Small intestine (tissue), 7 donors: ENCODE measurements at regions not wholly inside any gene's neighbourhood (a gene's known extent, or its start where the extent isn't known, plus 50 kb on each side); places are given as distances from the start of the nearest gene placed in this dataset.
"Not testable (repeated sequence)": the region's sequence is repeated elsewhere in the genome, so short reads cannot be mapped to it uniquely, and the experiment has no call there.

Source experiments
- DNase-seq, 2 donors: peaks; one replicate each; pipeline versions ENCODE4 v3.0.0 to v3.0.0-alpha.2; 2013
- FAIRE-seq: peaks from 2 replicates; lab custom pipeline; 2012; peaks lifted over from hg19 to GRCh38; lab: Jason Lieb, UNC
- H3K27ac ChIP-seq, 3 donors: one replicate each; pipeline ENCODE4 v1.5.1; 2013; ENCODE audit warnings: low read length in 2 of 3, mild to moderate bottlenecking in 2 of 3, control low read depth in 1 of 3, inconsistent platforms in 1 of 3, low read depth in 1 of 3, moderate library complexity in 1 of 3
- H3K27me3 ChIP-seq, 3 donors: one replicate each; pipeline ENCODE4 v1.6.1; 2013; ENCODE audit warnings: low read length in 3 of 3, inconsistent platforms in 1 of 3; ENCODE audit not compliant: control insufficient read depth in 3 of 3, insufficient read depth in 3 of 3
- H3K36me3 ChIP-seq, 3 donors: one replicate each; pipeline ENCODE4 v1.6.1; 2013; ENCODE audit warnings: low read length in 3 of 3, inconsistent platforms in 1 of 3, low read depth in 1 of 3, mild to moderate bottlenecking in 1 of 3, moderate library complexity in 1 of 3; ENCODE audit not compliant: control insufficient read depth in 3 of 3, insufficient read depth in 2 of 3
- H3K4me1 ChIP-seq, 3 donors: one replicate each; pipeline ENCODE4 v1.6.1; 2013; ENCODE audit warnings: low read length in 2 of 3, inconsistent platforms in 1 of 3, low read depth in 1 of 3, mild to moderate bottlenecking in 1 of 3, moderate library complexity in 1 of 3; ENCODE audit not compliant: control insufficient read depth in 3 of 3, insufficient read depth in 2 of 3
- H3K4me3 ChIP-seq, 3 donors: one replicate each; pipeline ENCODE4 v1.5.1; 2013; ENCODE audit warnings: low read length in 3 of 3, control low read depth in 1 of 3, inconsistent platforms in 1 of 3, low read depth in 1 of 3, mild to moderate bottlenecking in 1 of 3, moderate library complexity in 1 of 3
- H3K9me3 ChIP-seq, 2 donors: one replicate each; pipeline ENCODE4 v1.6.1; 2013; ENCODE audit warnings: low read depth in 1 of 2, low read length in 1 of 2; ENCODE audit not compliant: control insufficient read depth in 2 of 2, insufficient read depth in 1 of 2
- WGBS, 3 donors: extraction: QIAGEN DNeasy Blood & Tissue Kit; methylation state at CpG; one replicate each; pipeline ENCODE4 v1.1.7; 2013; 5-methylcytosine and 5-hydroxymethylcytosine counted together
- donor health status: healthy with polysubstance abuse.
- donor health status: control.
- donor health status: control.
- donor health status: Bipolar disorder and iron deficiency.
- donor health status: healthy.

DNA sequence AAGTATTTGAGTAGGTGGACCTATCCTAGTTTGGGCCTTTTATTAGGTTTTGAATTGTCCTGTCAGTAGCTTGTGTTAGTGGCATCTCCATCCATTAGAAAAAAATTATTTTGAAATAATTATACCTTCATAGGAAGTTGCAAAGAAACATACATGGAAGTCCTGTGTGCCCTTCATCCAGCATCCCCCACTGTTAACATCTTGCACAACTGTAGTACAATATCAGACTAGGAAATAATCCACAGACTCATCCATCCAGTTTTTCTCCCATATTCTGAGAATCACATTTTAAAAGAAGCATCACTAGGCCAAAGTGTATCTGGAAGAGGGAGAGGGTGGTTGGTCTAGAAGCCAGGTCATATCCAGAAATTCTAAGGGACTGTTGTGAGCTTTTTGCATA lies 155.5 kb upstream of the ROPN1 start:
- no peak for FAIRE-seq
- no peak overlapping the region for H3K4me3 ChIP-seq
- H3K4me1 ChIP-seq: no peaks in the 10 kb centered on the region
- no peaks in the 10 kb centered on the region for H3K36me3 ChIP-seq
- H3K9me3 ChIP-seq: no peaks in the 10 kb centered on the region
- no peak overlapping the region for H3K27ac ChIP-seq
- no peak for DNase-seq
- H3K27me3 ChIP-seq: peaks cover 0 to 4% (median 2%) of the 10 kb centered on the region in 3 donors

DNA sequence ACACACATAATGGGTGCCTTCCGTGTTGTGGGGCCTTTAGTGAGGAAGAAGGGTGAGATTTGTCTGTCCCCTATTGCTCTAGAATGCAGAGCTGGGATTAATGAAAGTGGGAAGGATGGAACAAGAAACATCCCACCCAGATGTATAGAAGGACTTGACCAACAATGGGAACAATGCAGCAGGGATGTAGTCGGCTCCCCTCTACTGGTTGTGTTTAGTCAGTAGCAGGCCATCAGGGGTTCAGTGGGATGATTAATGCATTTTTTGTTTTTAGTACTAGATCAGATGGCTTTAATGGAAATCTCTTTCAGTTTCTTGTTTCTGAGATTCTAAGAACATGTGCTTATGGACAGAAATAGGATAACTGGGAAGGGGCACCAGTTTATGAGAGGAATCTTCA lies 156.0 kb upstream of the ROPN1 start:
- Histone ChIP-seq H3K4me3 (no peak overlapping the region), H3K36me3 (no peaks in the 10 kb centered on the region), H3K9me3 (no peaks in the 10 kb centered on the region), H3K27ac (no peak overlapping the region), H3K27me3 (peaks cover 0 to 4% (median 2%) of the 10 kb centered on the region in 3 donors), H3K4me1 (no peaks in the 10 kb centered on the region)
- DNase-seq (no peak), FAIRE-seq (no peak)
- 89 to 96% (median 91%) methylated on average over 2 of the region's 2 CpGs for WGBS, 3 donors

DNA sequence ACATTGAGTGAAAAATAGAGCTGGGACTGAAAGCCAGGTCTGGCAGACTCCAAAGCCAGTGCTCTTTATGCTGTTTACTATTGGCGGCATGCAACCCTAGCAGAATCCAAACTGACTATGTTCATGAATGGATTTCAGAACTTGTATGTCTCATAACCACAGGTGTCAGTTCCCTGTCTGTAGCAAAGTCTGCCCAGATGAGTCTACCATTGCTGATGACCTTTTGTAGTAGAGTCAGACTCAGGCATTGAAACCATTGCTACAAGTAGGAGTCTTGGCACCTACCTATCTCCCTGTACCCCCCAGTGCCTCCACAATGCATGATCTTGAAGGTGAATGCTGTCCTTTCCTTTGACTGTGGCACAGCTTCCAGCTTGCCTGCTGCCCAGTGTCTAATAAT lies 157.2 kb upstream of the ROPN1 start:
- Histone ChIP-seq H3K36me3 (no peaks in the 10 kb centered on the region), H3K9me3 (no peaks in the 10 kb centered on the region), H3K4me3 (no peak overlapping the region), H3K27ac (no peak overlapping the region), H3K27me3 (peaks cover 0 to 3% (median 2%) of the 10 kb centered on the region in 3 donors), H3K4me1 (no peaks in the 10 kb centered on the region)
- FAIRE-seq (no peak), DNase-seq (no peak)
- 92 to 100% (median 100%) methylated on average over 1 of the region's 1 CpG for WGBS, 3 donors

DNA sequence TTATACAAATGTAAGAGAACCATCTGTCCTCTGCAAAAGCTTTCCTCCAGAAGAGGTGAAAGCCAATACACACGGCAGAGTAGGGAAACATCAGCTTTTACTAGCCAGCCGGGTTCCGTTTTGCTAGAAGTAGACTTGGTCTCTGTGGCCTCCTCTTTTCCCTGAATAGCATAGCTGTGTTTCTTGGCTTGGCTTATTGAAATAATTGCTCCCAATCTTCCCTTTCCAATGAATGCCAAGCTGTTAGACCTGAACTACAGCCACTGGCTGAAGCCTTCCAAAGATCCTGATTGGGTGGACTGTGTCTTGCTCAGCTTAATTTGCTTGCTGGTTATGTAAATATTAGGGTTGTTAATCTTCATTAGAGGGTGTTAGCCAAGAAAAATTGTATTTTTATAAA lies 157.8 kb upstream of the ROPN1 start:
- Histone ChIP-seq H3K27me3 (peaks cover 0 to 2% (median 0%) of the 10 kb centered on the region in 3 donors), H3K36me3 (no peaks in the 10 kb centered on the region), H3K4me1 (no peaks in the 10 kb centered on the region), H3K27ac (no peak overlapping the region), H3K9me3 (no peaks in the 10 kb centered on the region), H3K4me3 (no peak overlapping the region)
- no peak for DNase-seq
- FAIRE-seq: no peak
- WGBS, 3 donors: 72 to 90% (median 90%) methylated on average over 3 of the region's 3 CpGs

DNA sequence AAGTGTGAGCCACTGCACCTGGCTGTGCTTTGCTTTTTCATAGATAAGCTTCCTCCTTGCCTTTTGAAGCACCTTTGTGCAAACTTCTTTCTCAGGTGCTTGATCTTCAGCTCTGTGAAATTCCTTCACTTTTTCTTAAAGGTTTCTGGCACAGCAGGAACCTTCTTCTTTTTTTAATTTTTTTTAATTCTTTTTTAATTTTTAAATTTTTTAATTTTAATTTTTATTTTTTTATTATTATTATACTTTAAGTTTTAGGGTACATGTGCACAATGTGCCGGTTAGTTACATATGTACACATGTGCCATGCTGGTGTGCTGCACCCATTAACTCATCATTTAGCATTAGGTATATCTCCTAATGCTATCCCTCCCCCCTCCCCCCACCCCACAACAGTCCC lies 161.0 kb upstream of the ROPN1 start:
- not testable (repeated sequence) for FAIRE-seq, H3K36me3 ChIP-seq, H3K27ac ChIP-seq, H3K9me3 ChIP-seq, H3K4me1 ChIP-seq, DNase-seq, H3K27me3 ChIP-seq, H3K4me3 ChIP-seq
- 90 to 100% (median 100%) methylated on average over 1 of the region's 1 CpG for WGBS, 3 donors

DNA sequence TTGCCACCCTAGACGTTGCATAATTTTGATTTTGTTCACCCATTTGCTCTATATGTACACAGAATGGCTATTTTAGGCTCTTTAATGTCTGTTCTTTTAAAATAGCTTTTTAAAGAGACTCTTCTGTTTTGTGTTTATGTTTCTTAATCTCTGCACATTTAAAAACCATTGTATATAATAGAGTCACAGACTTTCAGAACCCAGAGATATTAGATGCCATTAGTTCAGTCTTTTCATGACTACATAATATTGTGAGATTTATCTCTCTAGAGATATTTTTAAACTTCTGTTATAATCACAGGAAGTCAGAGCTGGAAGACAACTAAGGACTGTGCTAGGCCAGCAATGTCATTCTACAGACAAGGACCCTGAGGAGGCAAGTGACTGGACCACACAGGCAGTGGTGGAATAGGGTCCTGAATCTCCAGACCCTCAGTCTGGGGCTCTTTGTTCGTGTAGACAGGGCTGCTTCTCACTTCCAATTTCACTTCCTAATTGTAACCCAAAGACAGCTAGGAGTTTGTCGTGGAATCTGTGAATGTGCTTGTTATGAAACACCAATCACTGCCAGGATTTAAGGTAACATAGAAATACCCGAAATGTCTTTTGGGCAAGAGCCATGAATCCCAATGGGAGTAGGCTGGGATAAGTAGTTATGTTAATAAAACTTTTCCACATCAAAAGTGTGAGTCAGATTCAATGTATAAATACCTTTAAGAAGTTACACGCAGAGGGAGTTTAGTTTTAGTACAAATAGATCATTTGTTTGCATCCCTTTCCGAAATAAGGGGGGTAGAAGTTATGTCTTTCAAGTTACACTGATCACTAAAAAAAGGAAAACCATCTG lies 165.2 kb upstream of the ROPN1 start:
- 61 to 73% (median 68%) methylated on average over 6 of the region's 6 CpGs for WGBS, 3 donors
- Histone ChIP-seq H3K4me3 (no peak overlapping the region), H3K27ac (no peak overlapping the region), H3K4me1 (peaks cover 0 to 12% (median 3%) of the 10 kb centered on the region in 3 donors), H3K9me3 (no peaks in the 10 kb centered on the region), H3K36me3 (no peaks in the 10 kb centered on the region), H3K27me3 (no peaks in the 10 kb centered on the region)
- DNase-seq: no peak
- no peak for FAIRE-seq

DNA sequence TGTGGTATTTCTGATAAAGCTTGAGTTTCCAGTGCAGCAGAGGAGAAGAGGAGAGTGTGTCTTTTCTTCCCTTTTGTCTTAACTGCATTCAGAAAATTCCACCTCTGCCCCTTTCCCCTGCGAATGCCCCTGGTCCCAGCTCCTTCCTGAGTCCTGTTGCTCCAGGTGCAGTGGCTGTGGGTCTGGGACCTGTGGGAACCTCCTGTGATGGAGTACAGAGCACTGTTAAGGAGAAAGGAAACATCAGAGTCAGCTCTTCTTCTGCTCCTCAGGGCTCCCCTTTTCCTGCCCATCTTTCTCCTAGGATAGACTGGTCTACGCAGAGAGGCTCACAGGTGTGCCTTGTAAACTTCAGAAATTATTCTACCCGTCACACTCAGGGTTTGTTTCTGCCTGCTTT lies 165.8 kb upstream of the ROPN1 start:
- Histone ChIP-seq H3K27ac (no peak overlapping the region), H3K4me1 (peaks cover 0 to 12% (median 3%) of the 10 kb centered on the region in 3 donors), H3K4me3 (no peak overlapping the region), H3K9me3 (no peaks in the 10 kb centered on the region), H3K27me3 (no peaks in the 10 kb centered on the region), H3K36me3 (no peaks in the 10 kb centered on the region)
- no peak for FAIRE-seq
- no peak for DNase-seq
- 49 to 61% (median 54%) methylated on average over 3 of the region's 3 CpGs for WGBS, 3 donors

DNA sequence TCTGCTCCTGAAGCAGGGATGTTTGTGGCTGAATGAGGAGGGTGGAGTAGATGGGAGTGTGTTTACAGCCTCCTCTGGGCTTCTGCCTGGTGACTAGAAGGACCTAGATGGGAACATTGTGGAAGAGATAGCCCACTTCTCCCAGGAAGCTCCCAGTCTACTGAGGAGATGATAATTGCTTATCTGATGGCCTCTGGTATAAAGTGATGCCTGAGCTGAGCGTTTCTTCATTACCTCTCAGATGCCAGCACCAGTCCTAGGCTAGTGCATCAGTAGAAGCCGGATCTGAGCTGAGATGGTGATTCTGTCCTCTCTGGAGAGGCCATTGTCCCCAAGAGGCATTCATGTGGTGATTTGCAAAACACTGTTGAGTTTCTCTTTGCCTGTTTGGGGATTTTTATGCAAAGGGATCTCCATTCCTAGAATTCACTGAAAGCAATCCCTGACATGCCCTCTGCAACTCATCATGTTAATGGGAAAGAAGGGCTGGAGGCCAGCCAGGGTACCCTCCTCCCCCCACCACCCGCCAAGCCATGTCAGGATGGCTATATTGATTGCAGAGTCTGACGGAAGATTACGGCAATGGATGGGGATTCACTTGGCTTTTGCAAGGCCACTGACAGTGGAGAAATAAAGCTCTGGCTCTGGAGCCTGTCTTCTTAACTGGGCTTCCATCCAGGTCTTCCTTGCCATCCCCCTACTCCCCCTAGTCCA lies 166.4 kb upstream of the ROPN1 start:
- H3K27ac ChIP-seq: no peak overlapping the region
- FAIRE-seq (no peak), DNase-seq (no peak)
- no peaks in the 10 kb centered on the region for H3K9me3 ChIP-seq
- H3K36me3 ChIP-seq: no peaks in the 10 kb centered on the region
- no peak overlapping the region for H3K4me3 ChIP-seq
- WGBS, 3 donors: 79 to 85% (median 81%) methylated on average over 5 of the region's 5 CpGs
- H3K27me3 ChIP-seq: no peaks in the 10 kb centered on the region
- H3K4me1 ChIP-seq: peaks cover 0 to 12% (median 3%) of the 10 kb centered on the region in 3 donors
